DLD1 (cell line): ENCODE measurements at regions not wholly inside any gene's neighbourhood (a gene's known extent, or its start where the extent isn't known, plus 50 kb on each side); places are given as distances from the start of the nearest gene placed in this dataset.
"Not testable (repeated sequence)": the region's sequence is repeated elsewhere in the genome, so short reads cannot be mapped to it uniquely, and the experiment has no call there.

Experiments used
- in situ Hi-C: cut with HindIII; loops from 2 replicates; pipeline ENCODE4 v1.10.0; 2017; ENCODE audit warnings: low sequenced_read_pairs

GRCh38 chr11:29184939-29185890 lies 831.6 kb downstream of the KCNA4 start:
- in situ Hi-C loops = no loop called here

- in situ Hi-C loops = no loop called here
These were observed 833.5 kb downstream of the KCNA4 start for GRCh38 chr11:29183301-29183700.

- in situ Hi-C loops = no loop called here
These were observed 843.2 kb downstream of the KCNA4 start for GRCh38 chr11:29173660-29174062.

GRCh38 chr11:29171360-29171950 lies 845.4 kb downstream of the KCNA4 start:
- in situ Hi-C loops = no loop called here

- in situ Hi-C loops = no loop called here
These were observed 850.5 kb downstream of the KCNA4 start for GRCh38 chr11:29166306-29166705.

- in situ Hi-C loops = no loop called here
These were observed 853.6 kb downstream of the KCNA4 start for GRCh38 chr11:29163231-29163630.

- in situ Hi-C loops = no loop called here
These were observed 854.3 kb downstream of the KCNA4 start for GRCh38 chr11:29162491-29162890.

GRCh38 chr11:29161191-29161590 lies 855.6 kb downstream of the KCNA4 start:
- in situ Hi-C loops = no loop called here

GRCh38 chr11:29159552-29160465 lies 857.0 kb downstream of the KCNA4 start:
- in situ Hi-C loops = no loop called here

- in situ Hi-C loops = no loop called here
These were observed 863.8 kb downstream of the KCNA4 start for GRCh38 chr11:29153078-29153477.

GRCh38 chr11:29142573-29142972 lies 874.3 kb downstream of the KCNA4 start:
- in situ Hi-C loops = not testable (repeated sequence)

GRCh38 chr11:29135504-29135903 lies 881.3 kb downstream of the KCNA4 start:
- in situ Hi-C loops = no loop called here

- in situ Hi-C loops = no loop called here
These were observed 885.8 kb downstream of the KCNA4 start for GRCh38 chr11:29131055-29131454.

- in situ Hi-C loops = no loop called here
These were observed 887.0 kb downstream of the KCNA4 start for GRCh38 chr11:29129844-29130243.

GRCh38 chr11:29127461-29127860 lies 889.4 kb downstream of the KCNA4 start:
- in situ Hi-C loops = no loop called here

- in situ Hi-C loops = no loop called here
These were observed 891.2 kb downstream of the KCNA4 start for GRCh38 chr11:29125606-29126005.

GRCh38 chr11:29124470-29124869 lies 892.4 kb downstream of the KCNA4 start:
- in situ Hi-C loops = no loop called here

GRCh38 chr11:29119707-29120618 lies 896.9 kb downstream of the KCNA4 start:
- in situ Hi-C loops = no loop called here

GRCh38 chr11:29119116-29119515 lies 897.7 kb downstream of the KCNA4 start:
- in situ Hi-C loops = no loop called here

GRCh38 chr11:29100967-29101366 lies 915.9 kb downstream of the KCNA4 start:
- in situ Hi-C loops = no loop called here
